HEK293 (cell line): ENCODE measurements at regions not wholly inside any gene's neighbourhood (a gene's known extent, or its start where the extent isn't known, plus 50 kb on each side); places are given as distances from the start of the nearest gene placed in this dataset.
A peak's percentile ranks its signal among the peaks of the same experiment; 100 is the strongest.
"Not testable (repeated sequence)": the region's sequence is repeated elsewhere in the genome, so short reads cannot be mapped to it uniquely, and the experiment has no call there.

Experiments used
- CTCF ChIA-PET: fragments of 350-600 bp; formaldehyde crosslinking; extraction: SDS; loops from one replicate; lab custom pipeline; 2021; ENCODE audit warnings: antibody characterized with exemption; lab: Yijun Ruan, JAX
- POLR2A ChIA-PET: fragments of 300-600 bp; formaldehyde crosslinking; extraction: SDS; loops from one replicate; lab custom pipeline; 2020; ENCODE audit warnings: antibody characterized with exemption, inconsistent platforms; lab: Yijun Ruan, JAX
- H3K27ac ChIP-seq: fragments of 200-500 bp; sonication (Bioruptor generic); 2 replicates; pipeline ENCODE4 v1.5.1; 2014; ENCODE audit warnings: low read depth, low read length, control low read depth, inconsistent platforms; ENCODE audit errors: extremely low read depth
- H3K36me3 ChIP-seq, 2 experiments: fragments of 200-500 bp in 1 of 2; sonication (Bioruptor generic) in 1 of 2; 1 replicate in 1 of 2; 2 replicates in 1 of 2; pipeline ENCODE4 v1.5.1; 2014 to 2017; ENCODE audit warnings: inconsistent platforms in 2 of 2, low read length in 2 of 2; ENCODE audit not compliant: control insufficient read depth in 2 of 2, insufficient read depth in 1 of 2
- H3K4me1 ChIP-seq: fragments of 200-500 bp; sonication (Bioruptor generic); 2 replicates; pipeline ENCODE4 v1.5.1; 2014; ENCODE audit warnings: mild to moderate bottlenecking, low read length, inconsistent platforms; ENCODE audit not compliant: control insufficient read depth, insufficient read depth
- H3K4me3 ChIP-seq: 2 replicates; pipeline ENCODE4 v1.5.1; 2011; ENCODE audit warnings: low read depth, mild to moderate bottlenecking, control low read depth, low read length, moderate library complexity
- H3K9me3 ChIP-seq: fragments of 200-500 bp; sonication (Bioruptor generic); 2 replicates; pipeline ENCODE4 v1.5.1; 2014; ENCODE audit warnings: low read depth, low read length, inconsistent platforms; ENCODE audit not compliant: control insufficient read depth, insufficient read depth
- EGR2 ChIP-seq: fragments of 450-650 bp; formaldehyde crosslinking; IDR thresholded peaks from 2 replicates; pipeline ENCODE4 v1.5.1; 2016; ENCODE audit warnings: low read depth, missing biosample characterization, missing genetic modification characterization
- GLI4 ChIP-seq: fragments of 450-650 bp; formaldehyde crosslinking; IDR thresholded peaks from 2 replicates; pipeline ENCODE4 v1.5.1; 2016; ENCODE audit warnings: missing biosample characterization, missing genetic modification characterization
- KLF1 ChIP-seq: fragments of 450-650 bp; formaldehyde crosslinking; IDR thresholded peaks from 2 replicates; pipeline ENCODE4 v1.5.1; 2016; ENCODE audit warnings: missing biosample characterization, missing genetic modification characterization
- KLF8 ChIP-seq: fragments of 450-650 bp; formaldehyde crosslinking; IDR thresholded peaks from 2 replicates; pipeline ENCODE4 v1.5.1; 2016; ENCODE audit warnings: missing biosample characterization, missing genetic modification characterization
- SCRT1 ChIP-seq: fragments of 450-650 bp; formaldehyde crosslinking; IDR thresholded peaks from 2 replicates; pipeline ENCODE4 v1.5.1; 2016; ENCODE audit warnings: missing biosample characterization, missing genetic modification characterization, borderline replicate concordance
- SETDB1 ChIP-seq: IDR thresholded peaks from one replicate; pipeline ENCODE4 v1.6.1; 2017; ENCODE audit warnings: mild to moderate bottlenecking, low read length, moderate library complexity, mixed read lengths; ENCODE audit not compliant: insufficient read length
- SP3 ChIP-seq: fragments of 450-650 bp; formaldehyde crosslinking; IDR thresholded peaks from 2 replicates; pipeline ENCODE4 v1.5.1; 2016; ENCODE audit warnings: missing biosample characterization, missing genetic modification characterization
- ZBTB48 ChIP-seq: fragments of 450-650 bp; formaldehyde crosslinking; IDR thresholded peaks from 2 replicates; pipeline ENCODE4 v1.5.1; 2016; ENCODE audit warnings: missing biosample characterization, missing genetic modification characterization
- ZBTB8A ChIP-seq: fragments of 450-650 bp; formaldehyde crosslinking; IDR thresholded peaks from 2 replicates; pipeline ENCODE4 v1.5.1; 2016; ENCODE audit warnings: missing biosample characterization, missing genetic modification characterization
- ZNF112 ChIP-seq: fragments of 450-650 bp; formaldehyde crosslinking; IDR thresholded peaks from 2 replicates; pipeline ENCODE4 v1.5.0; 2017; ENCODE audit warnings: missing biosample characterization, missing genetic modification characterization
- ZNF16 ChIP-seq: fragments of 450-650 bp; formaldehyde crosslinking; IDR thresholded peaks from 2 replicates; pipeline ENCODE4 v1.5.1; 2016; ENCODE audit warnings: low read depth, missing biosample characterization, missing genetic modification characterization
- ZNF174 ChIP-seq: fragments of 450-650 bp; formaldehyde crosslinking; IDR thresholded peaks from 2 replicates; pipeline ENCODE4 v1.5.0; 2017; ENCODE audit warnings: missing biosample characterization, mild to moderate bottlenecking, missing genetic modification characterization
- ZNF280C ChIP-seq: fragments of 450-650 bp; formaldehyde crosslinking; IDR thresholded peaks from 2 replicates; pipeline ENCODE4 v1.5.1; 2016; ENCODE audit warnings: missing biosample characterization, missing genetic modification characterization
- ZNF324 ChIP-seq: fragments of 450-650 bp; formaldehyde crosslinking; IDR thresholded peaks from 2 replicates; pipeline ENCODE4 v1.5.1; 2016; ENCODE audit warnings: missing biosample characterization, missing genetic modification characterization
- ZNF335 ChIP-seq: fragments of 450-650 bp; formaldehyde crosslinking; conservative IDR thresholded peaks from 2 replicates; pipeline ENCODE4 v1.5.1; 2016; ENCODE audit warnings: missing biosample characterization, missing genetic modification characterization
- ZNF366 ChIP-seq: fragments of 450-650 bp; formaldehyde crosslinking; conservative IDR thresholded peaks from 2 replicates; pipeline ENCODE4 v1.5.1; 2016; ENCODE audit warnings: missing biosample characterization, missing genetic modification characterization
- ZNF37A ChIP-seq: fragments of 450-650 bp; IDR thresholded peaks from 2 replicates; pipeline ENCODE4 v1.5.1; 2018; ENCODE audit warnings: missing biosample characterization, missing genetic modification characterization
- ZNF416 ChIP-seq: fragments of 450-650 bp; formaldehyde crosslinking; IDR thresholded peaks from 2 replicates; pipeline ENCODE4 v1.5.1; 2016; ENCODE audit warnings: missing biosample characterization, missing genetic modification characterization
- ZNF473 ChIP-seq: fragments of 450-650 bp; formaldehyde crosslinking; IDR thresholded peaks from 2 replicates; pipeline ENCODE4 v1.5.1; 2017; ENCODE audit warnings: missing biosample characterization, missing genetic modification characterization
- ZNF530 ChIP-seq: fragments of 450-650 bp; formaldehyde crosslinking; IDR thresholded peaks from 2 replicates; pipeline ENCODE4 v1.5.1; 2016; ENCODE audit warnings: low read depth, missing biosample characterization, missing genetic modification characterization
- ZNF707 ChIP-seq: fragments of 450-650 bp; formaldehyde crosslinking; IDR thresholded peaks from 2 replicates; pipeline ENCODE4 v1.5.1; 2016; ENCODE audit warnings: missing biosample characterization, missing genetic modification characterization
- ZSCAN18 ChIP-seq: fragments of 450-650 bp; formaldehyde crosslinking; IDR thresholded peaks from 2 replicates; pipeline ENCODE4 v1.5.1; 2016; ENCODE audit warnings: missing biosample characterization, missing genetic modification characterization
- TF ChIP-seq, protein P1 (sequence below): fragments of 450-650 bp; formaldehyde crosslinking; IDR thresholded peaks from 2 replicates; pipeline ENCODE4 v1.5.1; 2016; ENCODE audit warnings: missing biosample characterization, missing genetic modification characterization
- TF ChIP-seq, protein P2 (sequence below): fragments of 450-650 bp; formaldehyde crosslinking; IDR thresholded peaks from 2 replicates; pipeline ENCODE4 v1.5.1; 2017; ENCODE audit warnings: missing biosample characterization, missing genetic modification characterization
- TF ChIP-seq, protein P3 (sequence below): fragments of 450-650 bp; formaldehyde crosslinking; optimal IDR thresholded peaks from 2 replicates; pipeline ENCODE3; 2016; ENCODE audit warnings: missing biosample characterization, mild to moderate bottlenecking, missing genetic modification characterization

DNA sequence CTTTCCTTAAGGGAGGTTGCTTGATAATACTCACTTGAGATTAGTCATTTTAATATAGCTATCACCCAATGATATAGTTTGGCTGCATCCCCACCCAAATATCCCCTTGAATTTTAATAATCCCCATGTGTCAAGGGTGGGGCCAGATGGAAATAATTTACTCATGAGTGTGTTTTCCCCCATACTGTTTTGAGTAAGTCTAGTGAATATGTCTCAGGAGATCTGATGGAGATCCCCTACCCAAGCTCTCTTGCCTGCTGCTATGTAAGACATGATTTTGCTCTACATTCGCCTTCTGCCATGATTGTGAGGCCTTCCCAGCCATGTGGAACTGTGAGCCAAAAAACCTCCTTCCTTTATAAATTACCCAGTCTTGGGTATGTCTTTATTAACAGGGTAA, 539.7 kb upstream of the GRID2 start (continued):
- TF ChIP-seq, protein P1, sequence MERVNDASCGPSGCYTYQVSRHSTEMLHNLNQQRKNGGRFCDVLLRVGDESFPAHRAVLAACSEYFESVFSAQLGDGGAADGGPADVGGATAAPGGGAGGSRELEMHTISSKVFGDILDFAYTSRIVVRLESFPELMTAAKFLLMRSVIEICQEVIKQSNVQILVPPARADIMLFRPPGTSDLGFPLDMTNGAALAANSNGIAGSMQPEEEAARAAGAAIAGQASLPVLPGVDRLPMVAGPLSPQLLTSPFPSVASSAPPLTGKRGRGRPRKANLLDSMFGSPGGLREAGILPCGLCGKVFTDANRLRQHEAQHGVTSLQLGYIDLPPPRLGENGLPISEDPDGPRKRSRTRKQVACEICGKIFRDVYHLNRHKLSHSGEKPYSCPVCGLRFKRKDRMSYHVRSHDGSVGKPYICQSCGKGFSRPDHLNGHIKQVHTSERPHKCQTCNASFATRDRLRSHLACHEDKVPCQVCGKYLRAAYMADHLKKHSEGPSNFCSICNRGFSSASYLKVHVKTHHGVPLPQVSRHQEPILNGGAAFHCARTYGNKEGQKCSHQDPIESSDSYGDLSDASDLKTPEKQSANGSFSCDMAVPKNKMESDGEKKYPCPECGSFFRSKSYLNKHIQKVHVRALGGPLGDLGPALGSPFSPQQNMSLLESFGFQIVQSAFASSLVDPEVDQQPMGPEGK (tag by site-specific recombination) = no peak
- TF ChIP-seq KLF1 (tag by site-specific recombination) (no peak), ZNF112 (no peak), ZNF707 (tag by site-specific recombination) (no peak), SETDB1 (no peak), ZSCAN18 (tag by site-specific recombination) (no peak)
- TF ChIP-seq, all 188 proteins: peak for 0

DNA sequence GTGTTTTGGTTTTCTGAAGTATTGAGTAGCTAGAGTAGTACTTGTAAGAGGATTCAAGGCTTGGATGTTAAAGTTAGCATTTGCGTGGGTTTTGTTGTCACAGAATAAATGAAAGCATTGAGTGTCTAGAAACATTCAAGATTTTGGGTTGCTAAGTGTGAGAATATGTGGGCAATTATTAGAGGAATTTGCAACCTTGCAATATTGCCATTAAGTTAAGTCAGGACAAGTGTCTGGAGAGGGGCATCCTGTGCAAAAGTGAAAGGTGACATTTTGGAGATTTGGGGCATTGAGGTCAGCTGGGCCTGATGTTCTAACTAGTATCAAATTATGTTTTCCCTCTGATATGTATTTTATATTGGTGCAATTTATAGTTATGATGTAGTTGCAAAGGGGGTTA, 533.9 kb upstream of the GRID2 start:
- H3K4me3 ChIP-seq = no peak overlapping the region
- H3K36me3 ChIP-seq = no peaks in the 10 kb centered on the region
- H3K27ac ChIP-seq = no peak overlapping the region
- ChIA-PET POLR2A (no interaction called here), CTCF (no interaction called here)
- TF ChIP-seq ZBTB8A (no peak), ZNF416 (tag by site-specific recombination) (no peak)
- no peaks in the 10 kb centered on the region for H3K4me1 ChIP-seq
- no peaks in the 10 kb centered on the region for H3K9me3 ChIP-seq

DNA sequence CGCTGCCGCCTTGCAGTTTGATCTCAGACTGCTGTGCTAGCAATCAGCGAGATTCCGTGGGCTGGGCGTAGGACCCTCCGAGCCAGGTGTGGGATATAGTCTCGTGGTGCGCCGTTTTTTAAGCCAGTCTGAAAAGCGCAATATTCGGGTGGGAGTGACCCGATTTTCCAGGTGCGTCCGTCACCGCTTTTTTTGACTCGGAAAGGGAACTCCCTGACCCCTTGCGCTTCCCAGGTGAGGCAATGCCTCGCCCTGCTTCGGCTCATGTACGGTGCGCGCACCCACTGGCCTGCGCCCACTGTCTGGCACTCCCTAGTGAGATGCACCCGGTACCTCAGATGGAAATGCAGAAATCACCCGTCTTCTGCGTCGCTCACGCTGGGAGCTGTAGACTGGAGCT, 512.1 kb upstream of the GRID2 start:
- CTCF ChIA-PET = not testable (repeated sequence)

DNA sequence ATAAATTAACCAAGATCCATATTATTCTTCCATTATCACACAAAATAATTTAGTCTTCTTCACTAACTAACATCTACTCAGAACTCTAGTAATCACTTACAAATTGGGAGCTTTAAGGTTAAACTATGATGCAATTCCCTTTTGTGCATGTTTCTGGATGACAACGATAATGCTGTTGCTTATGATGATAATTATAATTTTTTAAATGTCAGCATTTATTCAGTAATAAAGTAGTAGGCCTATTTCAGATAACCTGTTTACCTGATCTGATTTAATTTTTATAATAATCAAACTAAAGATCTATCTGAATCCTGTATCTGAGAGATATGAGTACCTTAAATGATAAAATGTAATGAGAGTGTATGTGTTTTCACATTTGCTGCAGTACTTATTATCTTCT, 507.8 kb upstream of the GRID2 start:
- Histone ChIP-seq H3K27ac (no peak overlapping the region), H3K4me3 (no peak overlapping the region), H3K36me3 (no peaks in the 10 kb centered on the region), H3K4me1 (no peaks in the 10 kb centered on the region), H3K9me3 (no peaks in the 10 kb centered on the region)
- CTCF ChIA-PET = no interaction called here
- TF ChIP-seq KLF8 (tag by site-specific recombination) (no peak), GLI4 (tag by site-specific recombination) (no peak), ZNF530 (tag by site-specific recombination) (no peak), SCRT1 (no peak), ZNF174 (tag by site-specific recombination) (no peak), ZNF37A (no peak), ZNF280C (tag by site-specific recombination) (no peak), ZNF324 (tag by site-specific recombination) (no peak), SP3 (no peak), ZNF16 (tag by site-specific recombination) (no peak), ZNF366 (no peak), ZNF473 (tag by site-specific recombination) (no peak)
- TF ChIP-seq, protein P2, sequence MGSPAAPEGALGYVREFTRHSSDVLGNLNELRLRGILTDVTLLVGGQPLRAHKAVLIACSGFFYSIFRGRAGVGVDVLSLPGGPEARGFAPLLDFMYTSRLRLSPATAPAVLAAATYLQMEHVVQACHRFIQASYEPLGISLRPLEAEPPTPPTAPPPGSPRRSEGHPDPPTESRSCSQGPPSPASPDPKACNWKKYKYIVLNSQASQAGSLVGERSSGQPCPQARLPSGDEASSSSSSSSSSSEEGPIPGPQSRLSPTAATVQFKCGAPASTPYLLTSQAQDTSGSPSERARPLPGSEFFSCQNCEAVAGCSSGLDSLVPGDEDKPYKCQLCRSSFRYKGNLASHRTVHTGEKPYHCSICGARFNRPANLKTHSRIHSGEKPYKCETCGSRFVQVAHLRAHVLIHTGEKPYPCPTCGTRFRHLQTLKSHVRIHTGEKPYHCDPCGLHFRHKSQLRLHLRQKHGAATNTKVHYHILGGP = no peak
- POLR2A ChIA-PET = no interaction called here

More for the DNA sequence above, 512.1 kb upstream of the GRID2 start:
- not testable (repeated sequence) for H3K4me1 ChIP-seq, H3K9me3 ChIP-seq, H3K27ac ChIP-seq, H3K36me3 ChIP-seq
- TF ChIP-seq, protein P3, sequence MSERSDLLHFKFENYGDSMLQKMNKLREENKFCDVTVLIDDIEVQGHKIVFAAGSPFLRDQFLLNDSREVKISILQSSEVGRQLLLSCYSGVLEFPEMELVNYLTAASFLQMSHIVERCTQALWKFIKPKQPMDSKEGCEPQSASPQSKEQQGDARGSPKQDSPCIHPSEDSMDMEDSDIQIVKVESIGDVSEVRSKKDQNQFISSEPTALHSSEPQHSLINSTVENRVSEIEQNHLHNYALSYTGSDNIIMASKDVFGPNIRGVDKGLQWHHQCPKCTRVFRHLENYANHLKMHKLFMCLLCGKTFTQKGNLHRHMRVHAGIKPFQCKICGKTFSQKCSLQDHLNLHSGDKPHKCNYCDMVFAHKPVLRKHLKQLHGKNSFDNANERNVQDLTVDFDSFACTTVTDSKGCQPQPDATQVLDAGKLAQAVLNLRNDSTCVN (tag by site-specific recombination) = peak; percentile 40
- TF ChIP-seq ZNF335 = peak; percentile 61
- 0 out of 2 replicates have a peak, but pooled peaks have one; percentile 12 for TF ChIP-seq EGR2 (tag by site-specific recombination)
- peak; percentile 65; the same call in 1 of the 2 replicates for TF ChIP-seq ZBTB48 (tag by site-specific recombination)
- POLR2A ChIA-PET = interaction anchor here (0.9 kb wide), 1 partner anchor 46 kb away, joined by 3 read pairs; no protein-coding TSS in a partner anchor
- H3K4me3 ChIP-seq = peak overlapping the region; percentile 40
